RWPE1 (cell line): ENCODE measurements at regions not wholly inside any gene's neighbourhood (a gene's known extent, or its start where the extent isn't known, plus 50 kb on each side); places are given as distances from the start of the nearest gene placed in this dataset.

Experiments used
- CTCF ChIA-PET: fragments of 350-600 bp; sonication (Branson Sonifier 250); formaldehyde crosslinking; extraction: SDS; loops from one replicate; lab custom pipeline; 2021; lab: Yijun Ruan, JAX
- POLR2A ChIA-PET: fragments of 400-600 bp; formaldehyde crosslinking; extraction: SDS; loops from one replicate; lab custom pipeline; 2020; ENCODE audit warnings: antibody characterized with exemption; ENCODE audit not compliant: low non-redundant PET; lab: Yijun Ruan, JAX
- DNase-seq: peaks from one replicate; pipeline ENCODE4 v3.0.0; 2012; ENCODE audit warnings: low spot score
- H3K27ac ChIP-seq: fragments of 450-650 bp; 2 replicates; pipeline ENCODE4 v1.5.1; 2017
- CTCF ChIP-seq: fragments of 450-650 bp; conservative IDR thresholded peaks from 2 replicates; pipeline ENCODE4 v1.5.1; 2017; ENCODE audit warnings: low read depth, mild to moderate bottlenecking

GRCh38 chr12:60195483-60195882, 599.7 kb downstream of the SLC16A7 start:
- no peak for DNase-seq
- CTCF ChIA-PET, result no interaction called here
- POLR2A ChIA-PET, result no interaction called here
- no peak for TF ChIP-seq CTCF
- H3K27ac ChIP-seq, result no peak overlapping the region

- ChIA-PET POLR2A (no interaction called here), CTCF (no interaction called here)
- no peak for TF ChIP-seq CTCF
- DNase-seq, result no peak
- H3K27ac ChIP-seq, result no peak overlapping the region
Observed at GRCh38 chr12:60196366-60196765, 600.5 kb downstream of the SLC16A7 start.

DNA sequence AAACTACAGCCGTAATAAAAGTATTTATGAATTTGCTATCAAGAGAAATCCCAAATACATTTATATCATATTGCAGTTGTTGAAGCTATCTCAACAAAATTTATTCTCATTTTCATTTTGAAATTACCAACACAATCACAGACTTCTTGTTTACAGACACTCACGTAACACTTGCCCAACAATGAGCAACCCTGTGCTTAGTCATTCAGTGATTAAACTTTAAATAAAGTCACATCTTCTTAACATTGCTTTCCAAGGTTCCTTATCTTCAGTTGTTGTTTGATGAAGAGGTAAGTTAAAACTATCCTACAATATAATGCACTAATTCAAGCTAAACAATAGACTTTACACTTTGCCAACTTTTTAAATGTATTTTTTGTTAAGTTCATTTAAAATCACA, 601.8 kb downstream of the SLC16A7 start:
- DNase-seq, result no peak
- ChIA-PET POLR2A (no interaction called here), CTCF (interaction anchor here (0.6 kb wide), 1 partner anchor 92 kb away, joined by 3 read pairs; no protein-coding TSS in a partner anchor)
- H3K27ac ChIP-seq, result no peak overlapping the region
- TF ChIP-seq CTCF, result no peak

- ChIA-PET POLR2A (no interaction called here), CTCF (no interaction called here)
- DNase-seq, result no peak
- no peak for TF ChIP-seq CTCF
- no peak overlapping the region for H3K27ac ChIP-seq
Observed at GRCh38 chr12:60201891-60202290, 606.1 kb downstream of the SLC16A7 start.

- POLR2A ChIA-PET, result no interaction called here
- TF ChIP-seq CTCF, result no peak
- H3K27ac ChIP-seq, result no peak overlapping the region
- CTCF ChIA-PET, result interaction anchor here (0.8 kb wide), 1 partner anchor 65 kb away, joined by 3 read pairs; no protein-coding TSS in a partner anchor
- no peak for DNase-seq
Observed at GRCh38 chr12:60205500-60205899, 609.7 kb downstream of the SLC16A7 start.

GRCh38 chr12:60209521-60209920, 613.7 kb downstream of the SLC16A7 start:
- H3K27ac ChIP-seq, result no peak overlapping the region
- POLR2A ChIA-PET, result no interaction called here
- DNase-seq, result no peak
- TF ChIP-seq CTCF, result no peak
- CTCF ChIA-PET, result no interaction called here

- ChIA-PET POLR2A (no interaction called here), CTCF (no interaction called here)
- no peak overlapping the region for H3K27ac ChIP-seq
- peak; percentile 6 for DNase-seq
- no peak for TF ChIP-seq CTCF
Observed at GRCh38 chr12:60209933-60210332, 614.1 kb downstream of the SLC16A7 start.
